A549 (cell line): ENCODE measurements at regions not wholly inside any gene's neighbourhood (a gene's known extent, or its start where the extent isn't known, plus 50 kb on each side); places are given as distances from the start of the nearest gene placed in this dataset.

ENCODE experiments used
- ATAC-seq, 2 experiments: fragments of 200-7000 bp in 1 of 2; fragments of >200 bp in 1 of 2; cut with Nextera tagmentation in 1 of 2; cut with Tn5 transposase in 1 of 2; 3 replicates each; pipeline versions ENCODE4 v1.8.0 to v1.9.1; 2018 to 2020; ENCODE audit warnings: mild to moderate bottlenecking in 1 of 2, moderate library complexity in 1 of 2
- CTCF ChIA-PET: fragments of 300-600 bp; sonication (Branson Sonifier 250); formaldehyde crosslinking; extraction: SDS; loops from one replicate; lab custom pipeline; 2021; ENCODE audit warnings: antibody characterized with exemption, inconsistent platforms; lab: Yijun Ruan, JAX
- POLR2A ChIA-PET: fragments of 350-600 bp; formaldehyde crosslinking; extraction: SDS; loops from one replicate; lab custom pipeline; 2021; ENCODE audit warnings: antibody characterized with exemption, inconsistent platforms; lab: Yijun Ruan, JAX
- DNase-seq, 2 experiments: peaks; one replicate each; pipeline versions ENCODE4 v3.0.0 to v3.0.0-alpha.2; 2011 to 2016; ENCODE audit warnings: low read depth in 1 of 2, low spot score in 1 of 2
- FAIRE-seq: peaks from 2 replicates; lab custom pipeline; 2011; peaks lifted over from hg19 to GRCh38; lab: Jason Lieb, UNC
- H3K27ac ChIP-seq, 2 experiments: fragments of >200 bp; sonication (Bioruptor Twin); formaldehyde crosslinking; 3 replicates each; pipeline ENCODE4 v1.5.1; 2016 to 2017
- H3K4me1 ChIP-seq: fragments of >200 bp; sonication (Bioruptor Twin); formaldehyde crosslinking; 3 replicates; pipeline ENCODE4 v1.6.1; 2016
- H3K4me2 ChIP-seq: fragments of >200 bp; sonication (Bioruptor Twin); formaldehyde crosslinking; 3 replicates; pipeline ENCODE4 v1.6.1; 2016
- H3K4me3 ChIP-seq: fragments of >200 bp; sonication (Bioruptor Twin); formaldehyde crosslinking; 3 replicates; pipeline ENCODE4 v1.5.1; 2016
- H3K9me3 ChIP-seq: fragments of >200 bp; sonication (Bioruptor Twin); formaldehyde crosslinking; 3 replicates; pipeline ENCODE4 v1.6.1; 2016
- BHLHE40 ChIP-seq: IDR thresholded peaks from 2 replicates; pipeline ENCODE4 v1.6.1; 2012; ENCODE audit warnings: low read depth, low read length, inconsistent platforms
- CBX2 ChIP-seq: fragments of 200-600 bp; sonication (generic); IDR thresholded peaks from 2 replicates; pipeline ENCODE4 v1.6.1; 2016; ENCODE audit warnings: low read depth, mild to moderate bottlenecking, borderline replicate concordance
- CHD2 ChIP-seq: fragments of 150-350 bp; IDR thresholded peaks from 2 replicates; pipeline ENCODE4 v1.6.1; 2014; ENCODE audit warnings: low read length; ENCODE audit not compliant: partially characterized antibody
- CHD4 ChIP-seq: fragments of 200-600 bp; sonication (generic); IDR thresholded peaks from 2 replicates; pipeline ENCODE4 v1.6.1; 2016; ENCODE audit warnings: antibody characterized with exemption, mild to moderate bottlenecking, borderline replicate concordance
- CTCF ChIP-seq: fragments of >200 bp; sonication (Bioruptor Twin); formaldehyde crosslinking; IDR thresholded peaks from 3 replicates; pipeline ENCODE4 v1.5.1; 2016
- EHMT2 ChIP-seq: fragments of 200-600 bp; sonication (generic); IDR thresholded peaks from 2 replicates; pipeline ENCODE4 v1.6.1; 2016; ENCODE audit warnings: antibody characterized with exemption, low read depth, mild to moderate bottlenecking, moderate library complexity
- ESRRA ChIP-seq: fragments of 150-350 bp; IDR thresholded peaks from 2 replicates; pipeline ENCODE4 v1.6.1; 2014; ENCODE audit warnings: mild to moderate bottlenecking, low read length, borderline replicate concordance
- FOSB ChIP-seq: fragments of 250-450 bp; sonication (Bioruptor Pico); IDR thresholded peaks from 2 replicates; pipeline ENCODE4 v1.5.0; 2020; ENCODE audit warnings: mild to moderate bottlenecking, moderate library complexity
- FOSL2 ChIP-seq, 2 experiments: fragments of 450-650 bp in 1 of 2; fragments of >200 bp in 1 of 2; sonication (Bioruptor Twin) in 1 of 2; formaldehyde crosslinking; IDR thresholded peaks; 2 replicates each; pipeline versions ENCODE4 v1.5.0 to v1.6.1; 2016 to 2020; ENCODE audit warnings: mild to moderate bottlenecking in 1 of 2, moderate library complexity in 1 of 2
- GATA3 ChIP-seq: IDR thresholded peaks from 2 replicates; pipeline ENCODE4 v1.6.1; 2012; ENCODE audit warnings: borderline replicate concordance
- HES2 ChIP-seq: fragments of >200 bp; sonication (Bioruptor Twin); formaldehyde crosslinking; IDR thresholded peaks from 2 replicates; pipeline ENCODE4 v1.6.1; 2016
- KDM5A ChIP-seq: fragments of 200-600 bp; sonication (generic); IDR thresholded peaks from 2 replicates; pipeline ENCODE4 v1.6.1; 2016; ENCODE audit warnings: antibody characterized with exemption, mild to moderate bottlenecking
- MAFK ChIP-seq: fragments of 450-650 bp; IDR thresholded peaks from 2 replicates; pipeline ENCODE4 v1.6.1; 2014; ENCODE audit not compliant: partially characterized antibody
- NR3C1 ChIP-seq: fragments of >200 bp; sonication (Bioruptor Twin); formaldehyde crosslinking; IDR thresholded peaks from 3 replicates; pipeline ENCODE4 v1.6.1; 2017
- PBX3 ChIP-seq: IDR thresholded peaks from 2 replicates; pipeline ENCODE4 v1.6.1; 2012
- RARB ChIP-seq: fragments of 250-450 bp; sonication (Bioruptor Pico); IDR thresholded peaks from 2 replicates; pipeline ENCODE4 v1.8.0; 2021; ENCODE audit warnings: mild to moderate bottlenecking, moderate library complexity
- RNF2 ChIP-seq: fragments of 200-600 bp; sonication (generic); IDR thresholded peaks from 2 replicates; pipeline ENCODE4 v1.6.1; 2016; ENCODE audit warnings: low read depth, mild to moderate bottlenecking, antibody characterized with exemption, moderate library complexity, borderline replicate concordance
- SREBF2 ChIP-seq: fragments of 450-650 bp; IDR thresholded peaks from 2 replicates; pipeline ENCODE4 v1.6.1; 2014; ENCODE audit warnings: mild to moderate bottlenecking, moderate library complexity
- TP53 ChIP-seq: fragments of 250-450 bp; sonication (Bioruptor Pico); IDR thresholded peaks from 2 replicates; pipeline ENCODE4 v1.5.0; 2021; ENCODE audit warnings: mild to moderate bottlenecking, moderate library complexity
- ZNF302 ChIP-seq: fragments of 250-450 bp; sonication (Bioruptor Pico); IDR thresholded peaks from 2 replicates; pipeline ENCODE4 v1.9.0; 2021; ENCODE audit warnings: inconsistent platforms, mild to moderate bottlenecking, moderate library complexity
- WGBS: methylation state at CpG from one replicate; pipeline ENCODE4 v1.1.6; 2017; ENCODE audit errors: missing lambda C conversion rate; 5-methylcytosine and 5-hydroxymethylcytosine counted together

- Histone ChIP-seq H3K4me3 (no peak overlapping the region), H3K4me1 (no peaks in the 10 kb centered on the region), H3K4me2 (no peak overlapping the region), H3K27ac (no peak overlapping the region), H3K9me3 (no peaks in the 10 kb centered on the region)
- ChIA-PET POLR2A (no interaction called here), CTCF (no interaction called here)
- WGBS, result 42% methylated on average over 6 of the region's 11 CpGs
- DNase-seq (no peak), ATAC-seq (no peak), FAIRE-seq (no peak)
- TF ChIP-seq BHLHE40 (no peak), KDM5A (no peak), SREBF2 (no peak), MAFK (no peak), CHD2 (no peak), HES2 (no peak)
Measured at GRCh38 chr16:79519448-79519847, 81.1 kb downstream of the MAF start.

GRCh38 chr16:79517156-79517555 is 83.4 kb downstream of the MAF start:
- H3K9me3 ChIP-seq, result no peaks in the 10 kb centered on the region
- ATAC-seq (no peak), DNase-seq (no peak)
- H3K4me1 ChIP-seq, result no peaks in the 10 kb centered on the region
- WGBS, result 34% methylated on average over 2 of the region's 2 CpGs
- no peak for TF ChIP-seq CBX2
- no peak for TF ChIP-seq CTCF
- TF ChIP-seq HES2, result no peak
- no peak for TF ChIP-seq NR3C1
- no peak for TF ChIP-seq RARB
- TF ChIP-seq GATA3, result no peak
- TF ChIP-seq PBX3, result no peak
- TF ChIP-seq EHMT2, result no peak
- no peak for TF ChIP-seq ZNF302
- TF ChIP-seq CHD4, result no peak
- no peak for TF ChIP-seq FOSL2 (IDR thresholded peaks at IDR 0.05)
- no peak for TF ChIP-seq FOSL2 (CRISPR knock-in tag; IDR thresholded peaks at IDR 0.05)
- no peak for TF ChIP-seq ESRRA
- no peak for TF ChIP-seq TP53 (CRISPR knock-in tag)
- TF ChIP-seq RNF2, result no peak
- TF ChIP-seq, all 56 proteins: peak for 0
- no peak overlapping the region for H3K4me3 ChIP-seq
- POLR2A ChIA-PET, result no interaction called here
- CTCF ChIA-PET, result interaction anchor here (0.6 to 1.7 kb wide), 4 partner anchors 10 to 1673 kb away, joined by 3 to 4 read pairs (median 4); no protein-coding TSS in a partner anchor
- no peak overlapping the region for H3K27ac ChIP-seq
- FAIRE-seq, result no peak
- H3K4me2 ChIP-seq, result no peak overlapping the region

GRCh38 chr16:79510879-79511278 is 89.7 kb downstream of the MAF start:
- ChIA-PET CTCF (no interaction called here), POLR2A (no interaction called here)
- Histone ChIP-seq H3K27ac (no peak overlapping the region), H3K4me3 (no peak overlapping the region), H3K4me2 (no peak overlapping the region), H3K9me3 (no peaks in the 10 kb centered on the region), H3K4me1 (no peaks in the 10 kb centered on the region)
- FAIRE-seq (no peak), ATAC-seq (no peak), DNase-seq (no peak)
- 54% methylated on average over 5 of the region's 5 CpGs for WGBS
- TF ChIP-seq FOSB (no peak), MAFK (peak; percentile 49)
